ENCODE measurements at regions not wholly inside any gene's neighbourhood (a gene's known extent, or its start where the extent isn't known, plus 50 kb on each side); places are given as distances from the start of the nearest gene placed in this dataset.

DNA sequence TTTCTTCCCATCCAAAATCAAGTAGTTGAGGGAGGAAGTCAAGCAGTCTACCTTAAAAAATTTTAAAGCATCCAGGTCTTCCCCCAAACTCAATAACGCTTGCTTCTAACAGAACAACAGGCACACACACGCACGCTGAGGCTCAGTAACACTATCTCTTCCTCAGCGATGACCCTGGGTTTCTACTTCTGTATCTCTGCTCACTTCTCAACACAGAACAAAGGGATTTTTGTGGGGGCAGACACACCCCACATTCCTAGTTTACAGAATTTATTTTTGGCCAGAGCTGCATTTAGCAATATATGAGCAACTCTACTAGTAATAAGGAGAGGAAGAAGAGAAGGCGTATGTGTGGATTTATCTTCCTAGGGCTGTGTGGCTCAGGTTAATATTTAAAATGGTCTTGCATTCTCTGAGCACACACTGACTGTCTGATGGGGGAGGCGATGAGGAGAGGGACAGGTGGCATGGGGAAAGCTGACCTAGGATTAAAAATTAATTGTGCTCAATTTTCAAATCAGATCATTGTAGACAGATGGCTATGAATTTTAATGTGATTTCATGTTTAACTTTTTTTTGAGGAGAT is 71.3 kb upstream of the PPM1B start:
- no peaks in the 10 kb centered on the region for H3K36me3 Mint-ChIP-seq (ENCODE audit: low read depth)
- CTCF ChIA-PET, result interaction anchor here (1.1 to 1.5 kb wide), 3 partner anchors 11 to 246 kb away, joined by 3 to 5 read pairs (median 3); no protein-coding TSS in a partner anchor
- no peak for ATAC-seq
- H3K4me3 Mint-ChIP-seq, result no peak overlapping the region
- peaks cover 2% of the 10 kb centered on the region for H3K27me3 Mint-ChIP-seq
- no peaks in the 10 kb centered on the region for H3K9me3 Mint-ChIP-seq
- intact Hi-C loops (cut with micrococcal nuclease), result no loop called here
- no peak overlapping the region for H3K27ac Mint-ChIP-seq
- TF ChIP-seq, protein P1, sequence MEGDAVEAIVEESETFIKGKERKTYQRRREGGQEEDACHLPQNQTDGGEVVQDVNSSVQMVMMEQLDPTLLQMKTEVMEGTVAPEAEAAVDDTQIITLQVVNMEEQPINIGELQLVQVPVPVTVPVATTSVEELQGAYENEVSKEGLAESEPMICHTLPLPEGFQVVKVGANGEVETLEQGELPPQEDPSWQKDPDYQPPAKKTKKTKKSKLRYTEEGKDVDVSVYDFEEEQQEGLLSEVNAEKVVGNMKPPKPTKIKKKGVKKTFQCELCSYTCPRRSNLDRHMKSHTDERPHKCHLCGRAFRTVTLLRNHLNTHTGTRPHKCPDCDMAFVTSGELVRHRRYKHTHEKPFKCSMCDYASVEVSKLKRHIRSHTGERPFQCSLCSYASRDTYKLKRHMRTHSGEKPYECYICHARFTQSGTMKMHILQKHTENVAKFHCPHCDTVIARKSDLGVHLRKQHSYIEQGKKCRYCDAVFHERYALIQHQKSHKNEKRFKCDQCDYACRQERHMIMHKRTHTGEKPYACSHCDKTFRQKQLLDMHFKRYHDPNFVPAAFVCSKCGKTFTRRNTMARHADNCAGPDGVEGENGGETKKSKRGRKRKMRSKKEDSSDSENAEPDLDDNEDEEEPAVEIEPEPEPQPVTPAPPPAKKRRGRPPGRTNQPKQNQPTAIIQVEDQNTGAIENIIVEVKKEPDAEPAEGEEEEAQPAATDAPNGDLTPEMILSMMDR (IDR thresholded peaks at IDR 0.05), result no peak
- DNase-seq, result no peak
- peaks cover 7% of the 10 kb centered on the region for H3K4me1 Mint-ChIP-seq (ENCODE audit: low read depth)
- POLR2A ChIA-PET, result interaction anchor here (0.5 kb wide), 1 partner anchor 57 kb away, joined by 3 read pairs; no protein-coding TSS in a partner anchor

DNA sequence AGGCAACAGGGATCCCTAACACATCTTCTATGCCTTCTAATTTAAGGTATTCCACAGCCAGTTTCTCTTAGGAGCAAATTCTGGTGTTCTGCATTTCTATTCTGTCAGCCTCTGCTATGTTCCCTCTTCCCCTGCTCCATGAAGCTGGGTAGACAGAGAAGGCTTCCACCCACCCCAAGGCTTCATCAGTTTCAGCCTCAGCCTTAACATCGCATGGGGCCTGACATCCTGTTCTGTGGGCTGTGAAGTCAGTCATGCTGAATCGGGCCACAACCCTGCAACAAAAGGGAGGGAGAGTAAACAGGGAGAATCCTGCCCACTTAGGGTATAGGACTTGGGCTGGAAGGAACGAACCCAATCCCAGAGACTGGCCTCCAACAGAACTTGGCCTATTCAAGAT is 70.6 kb upstream of the PPM1B start:
- ChIA-PET POLR2A (no interaction called here), CTCF (interaction anchor here (1.2 kb wide), 1 partner anchor 11 kb away, joined by 6 read pairs; no protein-coding TSS in a partner anchor)
- Mint-ChIP-seq H3K9me3 (no peaks in the 10 kb centered on the region), H3K4me3 (no peak overlapping the region), H3K27ac (no peak overlapping the region), H3K36me3 (ENCODE audit: low read depth) (no peaks in the 10 kb centered on the region), H3K27me3 (peaks cover 2% of the 10 kb centered on the region), H3K4me1 (ENCODE audit: low read depth) (peaks cover 7% of the 10 kb centered on the region)
- intact Hi-C loops (cut with micrococcal nuclease), result no loop called here
- TF ChIP-seq, protein P1 (IDR thresholded peaks at IDR 0.05), result no peak
- DNase-seq (peak; percentile 18), ATAC-seq (peak; percentile 20)

DNA sequence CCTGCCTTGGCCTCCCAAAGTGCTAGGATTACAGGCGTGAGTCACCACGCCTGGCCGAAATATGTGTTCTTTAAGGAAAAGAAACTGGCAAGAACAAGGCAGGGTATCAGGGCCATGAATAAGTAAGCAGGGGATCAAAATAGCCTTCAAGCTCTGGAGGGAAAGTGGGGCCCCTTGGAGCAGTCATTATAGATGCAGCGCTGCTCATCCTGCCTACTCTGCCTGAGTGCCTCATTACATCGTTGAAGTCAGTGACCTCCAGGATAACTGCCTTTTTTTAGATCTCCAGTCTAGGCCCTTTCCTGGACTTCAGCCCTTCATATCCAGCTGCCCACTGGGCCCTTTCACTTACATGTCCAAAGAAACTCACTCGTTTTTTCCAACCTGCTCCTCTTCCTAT is 69.8 kb upstream of the PPM1B start:
- H3K27me3 Mint-ChIP-seq, result peaks cover 2% of the 10 kb centered on the region
- DNase-seq (no peak), ATAC-seq (no peak)
- intact Hi-C loops (cut with micrococcal nuclease), result no loop called here
- POLR2A ChIA-PET, result no interaction called here
- TF ChIP-seq, protein P1 (IDR thresholded peaks at IDR 0.05), result no peak
- H3K36me3 Mint-ChIP-seq (ENCODE audit: low read depth), result no peaks in the 10 kb centered on the region
- CTCF ChIA-PET, result interaction anchor here (1.2 kb wide), 1 partner anchor 12 kb away, joined by 6 read pairs; no protein-coding TSS in a partner anchor
- H3K9me3 Mint-ChIP-seq, result no peaks in the 10 kb centered on the region
- no peak overlapping the region for H3K4me3 Mint-ChIP-seq
- H3K27ac Mint-ChIP-seq, result no peak overlapping the region
- H3K4me1 Mint-ChIP-seq (ENCODE audit: low read depth), result peaks cover 7% of the 10 kb centered on the region

DNA sequence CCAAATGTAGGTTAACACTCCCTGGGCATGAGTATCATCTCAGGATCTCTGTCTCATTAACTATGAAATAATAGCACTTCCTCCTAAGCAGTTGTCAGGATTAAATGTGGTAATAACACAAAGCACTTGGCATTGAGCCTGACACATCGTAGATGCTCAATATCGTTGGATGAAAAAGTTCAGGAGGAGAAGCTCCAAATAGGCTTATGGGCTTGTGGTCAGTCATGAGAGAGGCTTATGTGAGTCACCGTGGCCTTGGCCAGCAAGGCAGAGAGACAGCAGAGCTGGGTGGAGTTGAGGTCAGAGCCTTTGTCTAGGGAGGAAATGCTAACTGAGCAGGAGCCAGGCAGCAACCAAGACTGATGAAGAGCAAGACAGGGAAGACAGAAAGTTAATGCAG is 68.3 kb upstream of the PPM1B start:
- intact Hi-C loops (cut with micrococcal nuclease), result no loop called here
- Mint-ChIP-seq H3K4me1 (ENCODE audit: low read depth) (peaks cover 9% of the 10 kb centered on the region), H3K27me3 (peaks cover 2% of the 10 kb centered on the region), H3K9me3 (no peaks in the 10 kb centered on the region), H3K36me3 (ENCODE audit: low read depth) (no peaks in the 10 kb centered on the region), H3K4me3 (no peak overlapping the region), H3K27ac (no peak overlapping the region)
- POLR2A ChIA-PET, result no interaction called here
- CTCF ChIA-PET, result interaction anchor here (1.0 to 1.6 kb wide), 2 partner anchors 14 to 57 kb away, joined by 3 read pairs; no protein-coding TSS in a partner anchor
- no peak for ATAC-seq
- DNase-seq, result no peak
- TF ChIP-seq, protein P1 (IDR thresholded peaks at IDR 0.05), result no peak

DNA sequence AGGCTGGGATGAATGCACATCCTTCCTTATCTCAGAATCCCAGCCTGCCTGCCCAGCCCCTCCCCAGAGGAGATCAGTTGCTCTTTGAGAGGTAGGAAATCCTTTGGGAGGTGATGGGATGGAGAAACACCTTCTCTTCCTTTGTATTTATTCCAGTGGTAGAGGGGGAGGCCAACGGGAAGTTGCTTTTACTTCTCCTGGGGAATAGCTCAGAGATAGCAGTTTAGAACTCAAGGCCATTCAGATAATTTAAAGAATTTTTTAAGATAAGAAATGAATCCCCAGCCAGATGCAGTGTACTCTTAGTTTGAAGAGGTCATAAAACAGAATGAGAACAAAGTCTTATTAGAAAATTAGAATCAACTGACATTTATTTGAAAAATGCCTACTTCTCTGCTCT is 67.4 kb upstream of the PPM1B start:
- Mint-ChIP-seq H3K36me3 (ENCODE audit: low read depth) (no peaks in the 10 kb centered on the region), H3K4me1 (ENCODE audit: low read depth) (peaks cover 9% of the 10 kb centered on the region), H3K27ac (no peak overlapping the region), H3K27me3 (peaks cover 2% of the 10 kb centered on the region), H3K4me3 (no peak overlapping the region), H3K9me3 (no peaks in the 10 kb centered on the region)
- TF ChIP-seq, protein P1 (IDR thresholded peaks at IDR 0.05), result no peak
- intact Hi-C loops (cut with micrococcal nuclease), result no loop called here
- no peak for DNase-seq
- POLR2A ChIA-PET, result no interaction called here
- no peak for ATAC-seq
- CTCF ChIA-PET, result interaction anchor here (1.6 kb wide), 1 partner anchor 14 kb away, joined by 3 read pairs; no protein-coding TSS in a partner anchor
